ENCODE measurements at regions not wholly inside any gene's neighbourhood (a gene's known extent, or its start where the extent isn't known, plus 50 kb on each side); places are given as distances from the start of the nearest gene placed in this dataset.

- no TSS peak for BruUV-seq (replicated peaks)
- Histone ChIP-seq H4K5ac (ENCODE audit: low read depth, low read length) (no peak overlapping the region), H4K8ac (ENCODE audit: low read depth in 2 of 2, low read length in 2 of 2) (no peak overlapping the region), H3K9ac (ENCODE audit: low read depth, low read length) (no peak overlapping the region), H3K4me3 (ENCODE audit: insufficient read depth, low read depth, low read length) (no peak overlapping the region), H3K27ac (ENCODE audit: insufficient read depth, low read length) (no peak overlapping the region), H2BK20ac (ENCODE audit: low read depth, low read length) (no peak overlapping the region), H4K91ac (ENCODE audit: insufficient read depth, low read depth, low read length) (no peak overlapping the region), H3K27me3 (ENCODE audit: control insufficient read depth, insufficient read depth, low read length) (no peaks in the 10 kb centered on the region), H3K4me2 (ENCODE audit: low read depth, low read length) (no peak overlapping the region), H3K23ac (ENCODE audit: low read depth, low read length) (no peak overlapping the region), H3K36me3 (ENCODE audit: control insufficient read depth, insufficient read depth, low read length) (no peaks in the 10 kb centered on the region), H4K20me1 (ENCODE audit: insufficient read depth, low read length) (no peaks in the 10 kb centered on the region), H2BK5ac (ENCODE audit: low read depth, low read length, poor library complexity, severe bottlenecking) (no peak overlapping the region), H2AFZ (replicated peaks; ENCODE audit: low read length, poor library complexity) (no peak overlapping the region), H2BK120ac (ENCODE audit: low read depth, low read length) (no peak overlapping the region), H3K4ac (ENCODE audit: low read depth, low read length) (no peak overlapping the region), H3K9me1 (ENCODE audit: insufficient read depth, low read length) (no peaks in the 10 kb centered on the region), H2AK9ac (replicated peaks; ENCODE audit: low read depth, low read length, poor library complexity) (no peak overlapping the region), H2BK15ac (ENCODE audit: low read depth, low read length) (no peak overlapping the region), H3K56ac (ENCODE audit: extremely low read depth, insufficient read depth, low read length) (no peak overlapping the region), H2AK5ac (ENCODE audit: low read depth, low read length) (no peak overlapping the region), H3K9me3 (ENCODE audit: control insufficient read depth, insufficient read depth, low read length) (no peaks in the 10 kb centered on the region), H3K18ac (ENCODE audit: low read depth, low read length) (no peak overlapping the region), H3K79me1 (ENCODE audit: low read depth in 1 of 2, low read length in 2 of 2) (no peaks in the 10 kb centered on the region), H3K4me1 (ENCODE audit: control insufficient read depth, insufficient read depth, low read length) (no peaks in the 10 kb centered on the region), H3K14ac (replicated peaks; ENCODE audit: low read depth, low read length) (no peak overlapping the region)
- WGBS, 2 experiments (ENCODE audit: extremely low coverage in 2 of 2, insufficient read length in 1 of 2) = no CpG with 5 or more reads among the region's 1 CpG
- CTCF ChIA-PET = no interaction called here
- dilution Hi-C loops (cut with HindIII; ENCODE audit: low sequenced_read_pairs, unreplicated experiment) (no loop called here), in situ Hi-C loops (cut with MboI; ENCODE audit: low sequenced_read_pairs) (no loop called here), intact Hi-C loops (cut with micrococcal nuclease) (no loop called here)
- ATAC-seq (ENCODE audit: low read depth) = no peak
- no peak for DNase-seq
- TF ChIP-seq POLR2A (IDR thresholded peaks at IDR 0.05; ENCODE audit: low read depth, low read length) (no peak), NFE2L2 (IDR thresholded peaks at IDR 0.05; ENCODE audit: low read depth, low read length) (no peak), MAZ (IDR thresholded peaks at IDR 0.05; ENCODE audit: borderline replicate concordance, low read depth, low read length) (no peak), SMC3 (IDR thresholded peaks at IDR 0.05; ENCODE audit: low read depth, low read length) (no peak), CTCF (conservative IDR thresholded peaks at IDR 0.05; ENCODE audit: low read depth, low read length) (no peak)
- POLR2A ChIA-PET (ENCODE audit: unreplicated experiment) = no interaction called here
Measured at GRCh38 chr13:81791641-81792040, 1450.7 kb upstream of the SPRY2 start.

All from IMR-90 (cell line).